Loucy (cell line): ENCODE measurements at regions not wholly inside any gene's neighbourhood (a gene's known extent, or its start where the extent isn't known, plus 50 kb on each side); places are given as distances from the start of the nearest gene placed in this dataset.

Source experiments
- CTCF ChIP-seq: fragments of 200-600 bp; sonication (generic); conservative IDR thresholded peaks from 2 replicates; pipeline ENCODE4 v1.5.1; 2014; ENCODE audit warnings: mild to moderate bottlenecking, antibody characterized with exemption, low read length
- EZH2phosphoT487 ChIP-seq: fragments of 200-600 bp; IDR thresholded peaks from 2 replicates; pipeline ENCODE4 v1.6.1; 2018; ENCODE audit warnings: antibody characterized with exemption, mild to moderate bottlenecking, moderate library complexity, borderline replicate concordance

- TF ChIP-seq CTCF, result no peak
- TF ChIP-seq EZH2phosphoT487, result no peak
These were observed 122.1 kb downstream of the LRIG2 start for GRCh38 chr1:113194846-113195830.
